H1 (cell line): ENCODE measurements at regions not wholly inside any gene's neighbourhood (a gene's known extent, or its start where the extent isn't known, plus 50 kb on each side); places are given as distances from the start of the nearest gene placed in this dataset.
A peak's percentile ranks its signal among the peaks of the same experiment; 100 is the strongest.

Experiments used
- CBX8 ChIP-seq: fragments of 300-800, 300-1000 bp; sonication (generic); IDR thresholded peaks from 2 replicates; pipeline ENCODE4 v1.7.1; 2016; ENCODE audit warnings: low read depth, low read length, borderline replicate concordance
- CHD7 ChIP-seq: fragments of 300-600 bp; sonication (generic); IDR thresholded peaks from 2 replicates; pipeline ENCODE4 v1.7.1; 2012; ENCODE audit warnings: low read length, moderate library complexity, mild to moderate bottlenecking, inconsistent platforms; ENCODE audit not compliant: insufficient replicate concordance
- EZH2 ChIP-seq: fragments of 200-600 bp; sonication (generic); IDR thresholded peaks from 2 replicates; pipeline ENCODE4 v1.7.1; 2012; ENCODE audit warnings: low read depth, mild to moderate bottlenecking, moderate library complexity, low read length, inconsistent platforms; ENCODE audit not compliant: severe bottlenecking
- JUND ChIP-seq: IDR thresholded peaks from 2 replicates; pipeline ENCODE4 v1.6.1; 2011; ENCODE audit warnings: mild to moderate bottlenecking, improper control_type of control experiment, low read length
- KDM5A ChIP-seq: fragments of 200-600 bp; IDR thresholded peaks from 2 replicates; pipeline ENCODE4 v1.7.1; 2012; ENCODE audit warnings: mild to moderate bottlenecking, low read length, inconsistent platforms, mixed read lengths
- SIN3A ChIP-seq, 2 experiments: IDR thresholded peaks in 1 of 2; conservative IDR thresholded peaks in 1 of 2; 2 replicates each; pipeline ENCODE4 v1.6.1; 2011 to 2012; ENCODE audit warnings: low read length in 2 of 2, improper control_type of control experiment in 1 of 2, low read depth in 1 of 2, mild to moderate bottlenecking in 1 of 2
- SIX5 ChIP-seq: IDR thresholded peaks from 2 replicates; pipeline ENCODE4 v1.6.1; 2011; ENCODE audit warnings: mild to moderate bottlenecking, low read depth, low read length
- SP2 ChIP-seq: IDR thresholded peaks from 2 replicates; pipeline ENCODE4 v1.6.1; 2012; ENCODE audit warnings: mild to moderate bottlenecking, low read length, inconsistent platforms
- TAF1 ChIP-seq: IDR thresholded peaks from 2 replicates; pipeline ENCODE4 v1.6.1; 2011; ENCODE audit warnings: mild to moderate bottlenecking, low read depth, low read length
- TAF7 ChIP-seq: optimal IDR thresholded peaks from 2 replicates; pipeline ENCODE3; 2011; ENCODE audit warnings: low read depth, mild to moderate bottlenecking, inconsistent platforms, low read length, moderate library complexity, borderline replicate concordance
- TBP ChIP-seq: IDR thresholded peaks from 2 replicates; pipeline ENCODE4 v1.6.1; 2011; ENCODE audit warnings: low read depth, low read length, improper control_type of control experiment
- TEAD4 ChIP-seq: IDR thresholded peaks from 2 replicates; pipeline ENCODE4 v1.6.1; 2012; ENCODE audit warnings: low read depth, low read length, inconsistent platforms, mixed read lengths

GRCh38 chr6:9606435-9607134 lies 808.3 kb downstream of the TFAP2A start (continued):
- no peak for TF ChIP-seq SP2
- no peak for TF ChIP-seq JUND
- TF ChIP-seq EZH2 = no peak
- TF ChIP-seq SIX5 = no peak
- TF ChIP-seq TBP = peak; percentile 82
- TF ChIP-seq TAF1 = no peak
- TF ChIP-seq CHD7 = no peak
- no peak for TF ChIP-seq TEAD4
- no peak for TF ChIP-seq CBX8
- no peak for TF ChIP-seq TAF7
- TF ChIP-seq SIN3A (conservative IDR thresholded peaks at IDR 0.05 in 1 of 2, IDR thresholded peaks at IDR 0.05 in 1 of 2; ENCODE audit: low read depth in 1 of 2, low read length in 2 of 2) = no peak
- TF ChIP-seq KDM5A = no peak
